AG04449 (cell line): ENCODE measurements at regions not wholly inside any gene's neighbourhood (a gene's known extent, or its start where the extent isn't known, plus 50 kb on each side); places are given as distances from the start of the nearest gene placed in this dataset.
"Not testable (repeated sequence)": the region's sequence is repeated elsewhere in the genome, so short reads cannot be mapped to it uniquely, and the experiment has no call there.

ENCODE experiments used
- CTCF ChIA-PET: fragments of 350-600 bp; formaldehyde crosslinking; extraction: SDS; loops from one replicate; lab custom pipeline; 2021; ENCODE audit warnings: antibody characterized with exemption; lab: Yijun Ruan, JAX
- POLR2A ChIA-PET: fragments of 400-600, 350-600 bp; formaldehyde crosslinking; extraction: SDS; loops from one replicate; lab custom pipeline; 2020; ENCODE audit warnings: antibody characterized with exemption, inconsistent platforms; lab: Yijun Ruan, JAX
- DNase-seq: peaks from one replicate; pipeline ENCODE4 v3.0.0-alpha.2; 2010; ENCODE audit warnings: low read depth, low spot score
- H3K4me3 ChIP-seq: 2 replicates; pipeline ENCODE4 v1.5.1; 2011; ENCODE audit warnings: low read depth, mild to moderate bottlenecking, control low read depth, low read length
- TF ChIP-seq, protein P1 (sequence below): IDR thresholded peaks from one replicate; pipeline ENCODE4 v1.5.1; 2011; ENCODE audit warnings: mild to moderate bottlenecking, moderate library complexity, low read length, control low read depth, inconsistent platforms; ENCODE audit not compliant: insufficient read depth; ENCODE audit errors: missing control alignments

DNA sequence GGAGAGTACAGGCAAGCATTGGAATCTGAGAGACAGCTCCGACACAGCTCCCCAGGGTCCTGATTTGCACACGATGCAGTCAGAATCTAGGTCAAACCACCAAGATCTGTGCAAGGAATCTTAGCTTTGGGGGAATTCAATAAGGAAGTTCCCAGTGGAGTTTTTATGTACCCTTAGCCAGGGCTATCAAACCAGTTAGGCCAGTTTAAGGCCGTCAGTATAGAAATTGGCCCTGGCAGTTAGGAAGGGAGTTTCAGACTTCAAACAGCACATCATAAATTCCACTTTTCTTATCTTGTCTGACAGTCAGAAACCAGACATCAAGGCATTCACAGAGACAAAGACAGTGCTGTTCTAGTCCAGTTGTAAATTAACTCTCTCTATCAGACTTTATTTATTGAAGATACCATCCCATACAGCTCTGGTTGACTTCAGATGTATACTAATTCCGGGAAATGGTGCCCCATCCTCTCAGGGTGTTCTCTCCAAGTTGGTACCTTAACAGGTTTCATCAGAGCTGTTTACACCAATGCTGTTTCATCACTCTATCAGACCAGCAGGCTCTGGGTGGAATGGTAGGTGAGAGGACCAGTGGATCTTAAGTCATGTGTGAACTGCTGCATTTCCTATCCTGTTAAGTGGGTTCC, 157.5 kb upstream of the ATF7IP start:
- no peak for DNase-seq
- POLR2A ChIA-PET = no interaction called here
- no peak overlapping the region for H3K4me3 ChIP-seq
- CTCF ChIA-PET = interaction anchor here (1.1 kb wide), 1 partner anchor 22 kb away, joined by 3 read pairs; no protein-coding TSS in a partner anchor
- TF ChIP-seq, protein P1, sequence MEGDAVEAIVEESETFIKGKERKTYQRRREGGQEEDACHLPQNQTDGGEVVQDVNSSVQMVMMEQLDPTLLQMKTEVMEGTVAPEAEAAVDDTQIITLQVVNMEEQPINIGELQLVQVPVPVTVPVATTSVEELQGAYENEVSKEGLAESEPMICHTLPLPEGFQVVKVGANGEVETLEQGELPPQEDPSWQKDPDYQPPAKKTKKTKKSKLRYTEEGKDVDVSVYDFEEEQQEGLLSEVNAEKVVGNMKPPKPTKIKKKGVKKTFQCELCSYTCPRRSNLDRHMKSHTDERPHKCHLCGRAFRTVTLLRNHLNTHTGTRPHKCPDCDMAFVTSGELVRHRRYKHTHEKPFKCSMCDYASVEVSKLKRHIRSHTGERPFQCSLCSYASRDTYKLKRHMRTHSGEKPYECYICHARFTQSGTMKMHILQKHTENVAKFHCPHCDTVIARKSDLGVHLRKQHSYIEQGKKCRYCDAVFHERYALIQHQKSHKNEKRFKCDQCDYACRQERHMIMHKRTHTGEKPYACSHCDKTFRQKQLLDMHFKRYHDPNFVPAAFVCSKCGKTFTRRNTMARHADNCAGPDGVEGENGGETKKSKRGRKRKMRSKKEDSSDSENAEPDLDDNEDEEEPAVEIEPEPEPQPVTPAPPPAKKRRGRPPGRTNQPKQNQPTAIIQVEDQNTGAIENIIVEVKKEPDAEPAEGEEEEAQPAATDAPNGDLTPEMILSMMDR = no peak

DNA sequence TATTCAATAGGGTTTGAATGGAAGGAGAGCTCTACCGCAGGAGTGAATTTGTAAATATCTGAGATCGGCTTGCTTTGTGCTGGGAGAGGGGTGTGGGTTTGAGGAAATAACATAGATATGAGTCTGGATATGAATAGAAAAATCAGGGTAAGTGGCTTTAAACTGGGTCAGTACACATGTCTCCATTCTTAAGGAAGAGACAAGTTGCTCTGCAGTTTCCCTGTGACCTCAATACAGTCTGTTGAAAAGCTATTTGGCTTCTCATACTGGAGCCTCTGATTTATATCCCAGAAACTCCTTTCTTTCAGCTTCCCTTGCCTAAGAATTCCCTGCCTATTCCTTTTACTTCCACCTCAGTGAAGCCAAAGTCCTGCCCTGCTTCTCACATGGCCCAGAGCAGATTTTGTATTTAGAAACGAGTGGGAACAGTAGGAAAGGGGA, 153.5 kb upstream of the ATF7IP start:
- H3K4me3 ChIP-seq = no peak overlapping the region
- POLR2A ChIA-PET = no interaction called here
- TF ChIP-seq, protein P1 = no peak
- CTCF ChIA-PET = no interaction called here
- no peak for DNase-seq

DNA sequence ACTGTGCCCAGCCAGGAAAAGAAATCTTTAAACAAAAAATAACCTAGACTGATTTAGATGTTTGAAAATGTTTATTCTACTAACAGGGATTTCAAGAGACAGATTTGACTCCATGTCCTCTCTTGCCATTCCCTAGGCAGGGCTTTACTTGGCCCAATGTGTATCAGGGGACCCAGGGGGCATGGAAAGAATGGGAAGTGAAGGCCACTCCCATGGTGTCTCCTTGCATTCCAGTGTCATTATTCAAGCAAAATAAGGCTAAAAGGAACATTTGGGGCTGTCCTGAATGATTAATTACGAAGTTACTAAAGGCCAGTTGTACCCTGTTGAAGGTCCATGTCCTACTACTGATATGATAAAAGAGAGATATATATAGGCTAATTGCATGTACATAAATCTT, 151.9 kb upstream of the ATF7IP start:
- ChIA-PET POLR2A (no interaction called here), CTCF (no interaction called here)
- DNase-seq = no peak
- H3K4me3 ChIP-seq = no peak overlapping the region
- TF ChIP-seq, protein P1 = no peak

DNA sequence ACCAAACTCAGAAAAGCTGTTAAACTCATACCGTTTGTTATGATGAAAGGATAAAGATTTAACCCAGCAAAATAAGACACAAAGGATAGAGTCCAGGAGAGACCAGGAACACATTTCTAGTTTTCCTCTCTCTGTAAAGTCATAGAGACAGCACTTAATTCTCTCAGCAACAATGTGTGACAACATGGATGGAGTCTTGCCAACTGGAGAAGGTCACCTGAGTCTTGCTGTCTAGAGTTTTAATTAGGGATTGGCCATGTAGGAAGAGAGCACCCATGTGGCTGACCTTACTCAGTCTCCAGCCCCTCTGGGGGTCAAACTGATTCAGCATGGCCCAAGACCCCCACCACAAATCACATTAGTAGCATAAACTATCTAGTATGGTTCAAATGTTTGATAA, 151.0 kb upstream of the ATF7IP start:
- DNase-seq = no peak
- H3K4me3 ChIP-seq = no peak overlapping the region
- CTCF ChIA-PET = no interaction called here
- TF ChIP-seq, protein P1 = no peak
- POLR2A ChIA-PET = no interaction called here

DNA sequence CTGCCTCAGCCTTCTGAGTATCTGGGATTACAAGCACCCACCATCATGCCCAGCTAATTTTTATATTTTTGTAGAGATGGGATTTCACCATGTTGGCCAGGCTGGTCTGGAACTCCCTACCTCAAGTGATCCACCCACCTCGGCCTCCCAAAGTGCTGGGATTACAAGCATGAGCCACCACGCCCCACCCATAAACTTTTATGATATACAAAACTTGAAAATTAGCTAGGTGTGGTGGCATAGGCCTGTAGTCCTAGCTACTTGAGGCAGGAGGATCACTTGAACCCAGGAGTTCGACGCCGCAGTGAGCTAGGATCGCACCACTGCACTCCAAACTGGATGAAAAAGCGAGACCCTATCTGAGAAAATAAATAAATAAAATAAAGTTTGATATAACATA, 149.5 kb upstream of the ATF7IP start:
- H3K4me3 ChIP-seq, DNase-seq, POLR2A ChIA-PET: not testable (repeated sequence)
- CTCF ChIA-PET = interaction anchor here (1.3 to 1.4 kb wide), 2 partner anchors 22 to 30 kb away, joined by 3 to 6 read pairs; no protein-coding TSS in a partner anchor

DNA sequence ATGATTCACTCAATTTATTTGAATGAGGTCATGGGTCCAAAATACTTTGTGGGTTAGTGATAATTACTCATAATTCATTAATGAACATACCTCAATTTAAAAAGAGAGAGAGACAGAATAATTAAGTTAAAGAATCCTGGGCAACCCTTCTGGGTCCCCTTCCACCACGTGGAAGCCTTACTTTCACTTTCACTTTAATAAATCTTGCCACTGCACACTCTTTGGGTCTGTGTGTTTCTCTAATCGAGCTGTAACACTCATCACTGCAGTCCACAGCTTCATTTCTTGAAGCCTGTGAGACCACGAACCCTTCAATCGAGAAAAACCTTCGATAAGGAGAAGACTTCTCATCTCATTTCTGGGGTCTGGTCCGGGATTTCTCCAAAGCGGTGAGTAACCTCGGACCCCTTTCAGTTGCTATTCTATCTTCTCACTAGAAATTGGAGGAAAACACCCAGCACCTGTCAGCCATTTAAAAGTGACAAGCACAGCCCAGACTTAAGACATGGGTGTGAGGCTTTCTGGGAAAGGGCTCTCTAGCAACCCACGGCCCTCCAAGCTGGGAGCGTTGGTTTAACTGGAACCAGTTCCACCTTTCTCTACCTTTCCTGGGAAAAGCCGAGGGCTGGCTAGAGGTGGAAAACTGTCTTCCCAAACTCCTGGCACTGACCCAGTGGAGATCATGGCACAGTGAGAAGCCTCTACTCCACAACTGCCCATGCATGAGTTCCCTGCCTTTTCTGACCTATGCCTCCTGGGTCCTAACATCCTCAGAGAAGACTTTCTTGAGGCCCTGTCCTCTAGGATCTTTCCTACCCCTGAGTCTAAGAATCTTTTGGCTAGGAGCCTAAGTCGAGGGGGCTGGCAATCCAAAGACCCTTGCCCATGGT, 148.8 kb upstream of the ATF7IP start:
- DNase-seq = no peak
- CTCF ChIA-PET = interaction anchor here (1.4 kb wide), 1 partner anchor 31 kb away, joined by 3 read pairs; no protein-coding TSS in a partner anchor
- TF ChIP-seq, protein P1 = no peak
- POLR2A ChIA-PET = no interaction called here
- no peak overlapping the region for H3K4me3 ChIP-seq
